Kidney (tissue), 13 donors: ENCODE measurements at regions not wholly inside any gene's neighbourhood (a gene's known extent, or its start where the extent isn't known, plus 50 kb on each side); places are given as distances from the start of the nearest gene placed in this dataset.

Experiments
- DNase-seq, 5 donors: peaks; one replicate each; pipeline ENCODE4 v3.0.0-alpha.2; 2013 to 2020
- FAIRE-seq: peaks from 2 replicates; lab custom pipeline; 2012; peaks lifted over from hg19 to GRCh38; lab: Jason Lieb, UNC
- H3K27ac ChIP-seq, 2 donors: one replicate each; pipeline ENCODE4 v1.7.0; 2013; ENCODE audit warnings: low read depth in 2 of 2, low read length in 2 of 2, inconsistent platforms in 1 of 2
- H3K27me3 ChIP-seq: one replicate; pipeline ENCODE4 v1.7.1; 2013; ENCODE audit warnings: low read length, inconsistent platforms; ENCODE audit not compliant: control insufficient read depth, insufficient read depth
- H3K36me3 ChIP-seq, 3 donors: one replicate each; pipeline versions ENCODE4 v1.7.0 to v1.7.1; 2013; ENCODE audit warnings: low read length in 3 of 3, control low read depth in 1 of 3, inconsistent platforms in 1 of 3; ENCODE audit not compliant: insufficient read depth in 3 of 3, control insufficient read depth in 2 of 3
- H3K4me1 ChIP-seq, 3 donors: one replicate each; pipeline versions ENCODE4 v1.7.0 to v1.7.1; 2013; ENCODE audit warnings: low read length in 3 of 3, inconsistent platforms in 1 of 3, low read depth in 1 of 3; ENCODE audit not compliant: control insufficient read depth in 2 of 3, insufficient read depth in 2 of 3
- H3K4me3 ChIP-seq, 3 donors: one replicate each; pipeline versions ENCODE4 v1.7.0 to v1.8.1; 2013; ENCODE audit warnings: low read length in 3 of 3, control low read depth in 1 of 3, inconsistent platforms in 1 of 3
- H3K9ac ChIP-seq, 3 donors: one replicate each; pipeline versions ENCODE4 v1.7.0 to v1.7.1; 2013; ENCODE audit warnings: low read length in 3 of 3, control low read depth in 1 of 3, inconsistent platforms in 1 of 3
- H3K9me3 ChIP-seq, 3 donors: one replicate each; pipeline versions ENCODE4 v1.7.0 to v1.7.1; 2013; ENCODE audit warnings: low read length in 3 of 3, control low read depth in 1 of 3, inconsistent platforms in 1 of 3; ENCODE audit not compliant: control insufficient read depth in 2 of 3, insufficient read depth in 1 of 3
- intact Hi-C: fragments of 100-400 bp; cut with DNase I; formaldehyde crosslinking; loops from one replicate; pipeline ENCODE4 v1.11.1; 2022
- TF ChIP-seq, protein P1 (sequence below): IDR thresholded peaks from 3 replicates; pipeline ENCODE4 v1.5.1; 2012; ENCODE audit warnings: mild to moderate bottlenecking, moderate library complexity, borderline replicate concordance; ENCODE audit not compliant: insufficient read depth; ENCODE audit errors: extremely low read depth
- donor health status: control.
- donor health status: control.
- donor health status: control.
- donor health status: control.
- donor health status: control.
- donor health status: DM: yes; HTN: yes; CAD: no.
- donor health status: Normal renal cell carcinoma (clear cell type).

DNA sequence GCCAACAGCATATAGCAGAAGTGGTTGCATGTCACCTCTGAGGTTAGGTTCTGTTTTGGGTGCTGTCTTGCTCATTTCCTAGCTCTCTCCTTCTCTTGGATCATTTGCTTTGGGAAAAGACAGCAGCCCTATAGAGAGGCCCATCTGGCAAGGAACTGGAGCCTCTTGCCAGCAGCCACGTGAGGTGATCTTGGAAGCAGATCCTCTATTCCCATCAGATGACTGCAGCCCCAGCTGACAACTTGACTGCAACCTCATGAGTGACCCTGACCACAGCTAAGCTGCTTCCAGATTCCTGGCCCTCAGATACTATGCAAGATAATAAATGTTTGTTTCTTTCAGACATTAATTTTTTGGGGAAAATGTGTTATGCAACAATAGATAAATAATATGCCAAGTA, 213.3 kb upstream of the HS3ST4 start:
- H3K4me1 ChIP-seq = no peaks in the 10 kb centered on the region
- H3K9ac ChIP-seq = no peak overlapping the region
- H3K36me3 ChIP-seq = no peaks in the 10 kb centered on the region
- TF ChIP-seq, protein P1, sequence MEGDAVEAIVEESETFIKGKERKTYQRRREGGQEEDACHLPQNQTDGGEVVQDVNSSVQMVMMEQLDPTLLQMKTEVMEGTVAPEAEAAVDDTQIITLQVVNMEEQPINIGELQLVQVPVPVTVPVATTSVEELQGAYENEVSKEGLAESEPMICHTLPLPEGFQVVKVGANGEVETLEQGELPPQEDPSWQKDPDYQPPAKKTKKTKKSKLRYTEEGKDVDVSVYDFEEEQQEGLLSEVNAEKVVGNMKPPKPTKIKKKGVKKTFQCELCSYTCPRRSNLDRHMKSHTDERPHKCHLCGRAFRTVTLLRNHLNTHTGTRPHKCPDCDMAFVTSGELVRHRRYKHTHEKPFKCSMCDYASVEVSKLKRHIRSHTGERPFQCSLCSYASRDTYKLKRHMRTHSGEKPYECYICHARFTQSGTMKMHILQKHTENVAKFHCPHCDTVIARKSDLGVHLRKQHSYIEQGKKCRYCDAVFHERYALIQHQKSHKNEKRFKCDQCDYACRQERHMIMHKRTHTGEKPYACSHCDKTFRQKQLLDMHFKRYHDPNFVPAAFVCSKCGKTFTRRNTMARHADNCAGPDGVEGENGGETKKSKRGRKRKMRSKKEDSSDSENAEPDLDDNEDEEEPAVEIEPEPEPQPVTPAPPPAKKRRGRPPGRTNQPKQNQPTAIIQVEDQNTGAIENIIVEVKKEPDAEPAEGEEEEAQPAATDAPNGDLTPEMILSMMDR = no peak
- H3K27ac ChIP-seq = no peak overlapping the region
- H3K9me3 ChIP-seq = no peaks in the 10 kb centered on the region
- no peak for DNase-seq
- intact Hi-C loops = no loop called here
- no peaks in the 10 kb centered on the region for H3K27me3 ChIP-seq
- no peak for FAIRE-seq
- H3K4me3 ChIP-seq = no peak overlapping the region

DNA sequence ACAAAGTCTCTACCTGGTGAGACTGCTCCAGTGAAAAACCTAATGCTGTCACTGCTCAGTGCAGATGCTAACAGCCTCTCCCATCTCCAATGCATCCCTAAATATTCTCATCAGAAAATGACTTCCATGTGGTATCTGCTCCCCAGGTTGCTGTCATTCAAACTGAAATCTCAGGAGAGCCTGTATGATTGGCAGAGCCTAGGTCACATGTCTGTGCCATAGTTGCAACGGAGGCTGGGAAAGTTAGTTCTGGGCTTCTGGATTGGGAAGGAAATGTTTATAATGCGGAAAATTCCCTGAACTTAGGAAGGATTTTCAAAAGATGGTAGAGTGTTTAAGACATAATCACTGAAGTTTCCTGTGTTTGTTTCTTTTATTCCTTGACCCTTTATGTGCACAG, 206.4 kb upstream of the ZKSCAN2 start:
- intact Hi-C loops = no loop called here
- no peak overlapping the region for H3K4me3 ChIP-seq
- DNase-seq = no peak

GRCh38 chr16:25449802-25450201, 192.2 kb upstream of the ZKSCAN2 start:
- Histone ChIP-seq H3K36me3 (no peaks in the 10 kb centered on the region), H3K27ac (no peak overlapping the region), H3K9ac (no peak overlapping the region), H3K27me3 (no peaks in the 10 kb centered on the region), H3K9me3 (no peaks in the 10 kb centered on the region), H3K4me3 (no peak overlapping the region), H3K4me1 (no peaks in the 10 kb centered on the region)
- intact Hi-C loops = no loop called here
- no peak for DNase-seq
- no peak for FAIRE-seq
- TF ChIP-seq, protein P1 = no peak

More for the DNA sequence above, 206.4 kb upstream of the ZKSCAN2 start:
- no peaks in the 10 kb centered on the region for H3K36me3 ChIP-seq
- H3K9me3 ChIP-seq = no peaks in the 10 kb centered on the region
- TF ChIP-seq, protein P1 = no peak
- no peak for FAIRE-seq
- H3K4me1 ChIP-seq = no peaks in the 10 kb centered on the region
- no peaks in the 10 kb centered on the region for H3K27me3 ChIP-seq
- no peak overlapping the region for H3K9ac ChIP-seq
- no peak overlapping the region for H3K27ac ChIP-seq

DNA sequence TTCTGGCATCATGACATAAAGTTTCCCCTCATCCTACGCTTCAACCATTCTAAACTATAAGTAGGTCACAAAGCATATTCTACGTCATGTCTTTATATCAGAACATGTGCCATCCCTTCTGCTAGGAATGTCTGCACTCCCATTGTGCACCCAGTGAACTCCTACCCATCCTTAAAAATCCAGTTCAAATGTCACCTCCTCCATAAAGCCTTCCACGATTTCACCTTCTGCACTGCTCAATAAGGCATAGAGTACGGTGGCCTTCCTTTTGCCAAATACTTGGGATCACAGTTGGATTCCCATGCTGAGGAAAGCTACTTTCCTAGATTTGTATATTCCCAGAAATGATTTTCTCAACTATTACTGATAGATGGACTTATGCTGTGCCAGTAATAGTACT, 186.3 kb upstream of the ZKSCAN2 start:
- TF ChIP-seq, protein P1 = no peak
- Histone ChIP-seq H3K9me3 (no peaks in the 10 kb centered on the region), H3K27ac (no peak overlapping the region), H3K4me3 (no peak overlapping the region), H3K4me1 (no peaks in the 10 kb centered on the region), H3K27me3 (no peaks in the 10 kb centered on the region), H3K36me3 (no peaks in the 10 kb centered on the region), H3K9ac (no peak overlapping the region)
- intact Hi-C loops = no loop called here
- FAIRE-seq = no peak
- DNase-seq = no peak
